H54 (cell line): ENCODE measurements at regions not wholly inside any gene's neighbourhood (a gene's known extent, or its start where the extent isn't known, plus 50 kb on each side); places are given as distances from the start of the nearest gene placed in this dataset.

Source experiments
- DNase-seq: peaks from one replicate; pipeline ENCODE4 v3.0.0; 2011; ENCODE audit warnings: low spot score, mixed read lengths; ENCODE audit not compliant: insufficient read length
- FAIRE-seq: peaks from 3 replicates; lab custom pipeline; 2011; peaks lifted over from hg19 to GRCh38; lab: Jason Lieb, UNC
- POLR2A ChIP-seq: IDR thresholded peaks from 2 replicates; pipeline ENCODE4 v1.6.1; 2011; ENCODE audit warnings: low read depth, mild to moderate bottlenecking, low read length

GRCh38 chr10:6738112-6738768 lies 158.2 kb upstream of the PRKCQ start:
- FAIRE-seq (no peak), DNase-seq (no peak)
- TF ChIP-seq POLR2A = no peak

DNA sequence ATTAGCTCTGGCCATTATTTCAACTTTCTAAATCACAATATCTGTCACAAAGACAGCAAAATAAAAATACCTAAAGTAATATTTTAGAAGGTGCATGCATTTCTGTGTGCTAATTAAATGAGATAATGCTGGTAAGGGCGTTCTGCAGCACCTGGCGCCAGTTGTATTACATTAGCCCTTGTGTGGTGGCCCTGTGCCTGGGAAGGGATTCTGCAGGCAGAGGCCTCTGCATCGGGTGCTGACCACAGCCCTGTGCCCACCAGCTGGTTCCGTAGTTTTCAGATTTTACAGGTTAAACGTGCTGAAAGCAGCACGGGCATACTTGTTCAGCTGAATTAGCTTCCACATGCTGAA lies 157.7 kb upstream of the PRKCQ start:
- FAIRE-seq (no peak), DNase-seq (no peak)
- no peak for TF ChIP-seq POLR2A

- no peak for TF ChIP-seq POLR2A
- DNase-seq (peak; percentile 53), FAIRE-seq (peak; percentile 20)
Measured at GRCh38 chr10:6737080-6737641, 157.1 kb upstream of the PRKCQ start.

DNA sequence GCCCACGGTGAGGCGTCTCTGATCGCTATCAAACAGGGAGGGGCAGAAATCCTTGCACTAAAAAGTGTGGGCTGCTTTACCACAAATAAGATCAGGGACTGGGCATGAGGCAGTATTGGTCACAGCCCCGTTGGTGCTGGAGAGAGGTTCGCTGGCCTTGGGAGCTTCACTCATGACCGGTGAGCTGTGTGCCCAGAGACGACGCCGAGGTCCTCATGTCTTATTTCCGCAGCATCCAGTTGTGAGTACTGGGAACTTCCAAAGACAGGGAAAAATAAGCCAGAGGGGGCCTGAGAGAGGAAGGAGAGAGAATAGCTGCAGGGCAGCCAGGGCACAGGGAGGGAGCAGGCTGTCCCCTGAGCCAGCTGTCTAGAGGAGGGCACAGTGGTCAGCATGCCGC lies 154.2 kb upstream of the PRKCQ start:
- TF ChIP-seq POLR2A = no peak
- FAIRE-seq (no peak), DNase-seq (no peak)

DNA sequence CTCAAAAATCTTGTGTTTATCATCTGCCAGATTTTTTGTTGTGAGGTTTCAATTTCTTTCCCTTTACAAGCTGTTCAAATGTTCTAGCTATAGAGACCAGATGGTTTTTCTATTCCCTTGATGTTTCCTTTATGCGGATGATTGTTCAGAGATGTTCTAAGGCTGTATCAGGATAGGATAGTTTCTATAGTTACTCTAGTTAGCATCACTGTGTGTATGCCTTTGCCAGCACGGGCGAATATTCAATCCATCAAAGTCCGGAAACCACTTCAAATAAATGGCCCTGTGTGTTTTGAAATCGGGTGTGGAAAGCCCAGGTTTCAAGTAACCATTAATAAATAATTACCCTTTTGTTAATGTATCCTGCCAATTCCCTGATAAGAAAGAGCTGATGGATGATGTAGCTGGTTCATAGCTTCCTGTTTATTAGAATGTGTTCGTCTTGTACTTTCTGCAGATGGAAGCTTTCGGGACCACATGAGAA lies 149.8 kb upstream of the PRKCQ start:
- FAIRE-seq = no peak
- no peak for TF ChIP-seq POLR2A
- DNase-seq = no peak

- DNase-seq (peak; percentile 32), FAIRE-seq (peak; percentile 52)
- no peak for TF ChIP-seq POLR2A
Measured at GRCh38 chr10:6729071-6729774, 149.1 kb upstream of the PRKCQ start.

DNA sequence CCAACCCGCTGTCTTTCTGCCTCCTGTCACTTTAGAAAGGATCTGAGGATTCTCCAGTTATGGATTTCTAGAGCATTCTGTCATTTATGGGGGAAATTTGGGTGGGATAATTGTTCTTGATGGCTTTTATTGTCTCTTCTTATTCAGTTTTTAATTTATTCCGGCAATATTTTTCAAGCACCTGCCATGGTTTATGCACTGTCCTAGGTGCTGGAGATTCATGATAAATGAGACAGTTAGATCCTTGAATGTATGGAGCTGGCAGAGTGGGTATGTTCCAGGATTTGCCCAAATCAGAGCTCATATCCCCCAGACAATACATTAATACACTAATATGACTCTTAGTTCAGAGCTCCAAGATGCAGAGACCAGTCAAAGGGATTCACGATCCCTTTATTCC lies 146.8 kb upstream of the PRKCQ start:
- no peak for DNase-seq
- TF ChIP-seq POLR2A = no peak
- no peak for FAIRE-seq

GRCh38 chr10:6722616-6723004 lies 142.5 kb upstream of the PRKCQ start:
- FAIRE-seq (no peak), DNase-seq (no peak)

GRCh38 chr10:6721964-6722615 lies 142.0 kb upstream of the PRKCQ start:
- no peak for DNase-seq
- FAIRE-seq = no peak

More at GRCh38 chr10:6722616-6723004, 142.5 kb upstream of the PRKCQ start:
- TF ChIP-seq POLR2A = no peak

DNA sequence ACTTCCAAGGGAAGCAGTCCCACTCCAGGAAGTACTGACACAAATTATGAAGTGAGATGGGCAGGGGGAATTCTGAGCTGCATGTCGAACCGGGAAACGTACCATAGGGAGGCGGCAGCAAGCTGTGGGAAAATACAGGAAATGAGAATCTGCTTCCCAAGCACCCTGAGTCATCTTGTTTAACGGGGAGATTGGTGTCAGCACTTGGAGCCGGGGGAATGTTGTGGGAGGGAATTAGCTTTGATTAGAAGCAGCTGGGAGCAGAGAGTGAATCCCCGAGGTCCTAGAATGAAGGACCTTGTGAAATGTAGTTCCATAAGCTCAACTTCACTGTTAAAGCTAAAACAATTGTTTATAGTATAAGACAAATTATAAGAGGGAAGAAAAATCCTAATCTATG lies 141.4 kb upstream of the PRKCQ start:
- no peak for FAIRE-seq

More at GRCh38 chr10:6721964-6722615, 142.0 kb upstream of the PRKCQ start:
- no peak for TF ChIP-seq POLR2A

DNA sequence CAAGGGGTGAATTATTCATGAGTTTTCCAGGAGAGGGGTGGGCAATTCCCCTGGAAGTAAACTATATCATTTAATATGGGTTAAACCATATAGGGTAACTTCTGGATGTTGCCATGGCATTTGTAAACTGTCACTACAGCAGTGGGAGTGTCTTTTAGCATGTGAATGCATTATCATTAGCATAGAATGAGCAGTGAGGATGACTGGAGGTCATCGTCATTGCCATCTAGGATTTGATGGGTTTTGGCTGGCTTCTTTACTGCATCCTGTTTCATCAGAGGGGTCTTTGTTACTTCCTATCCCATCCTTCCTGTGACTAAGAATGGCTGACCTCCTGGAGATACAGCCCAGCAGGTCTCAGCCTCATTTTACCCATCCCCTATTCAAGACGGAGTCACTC lies 139.5 kb upstream of the PRKCQ start:
- no peak for TF ChIP-seq POLR2A
- DNase-seq (no peak), FAIRE-seq (no peak)

More for the DNA sequence above, 141.4 kb upstream of the PRKCQ start:
- no peak for TF ChIP-seq POLR2A
- peak; percentile 37 for DNase-seq

GRCh38 chr10:6718550-6718949 lies 138.5 kb upstream of the PRKCQ start:
- no peak for TF ChIP-seq POLR2A
- DNase-seq (no peak), FAIRE-seq (no peak)

DNA sequence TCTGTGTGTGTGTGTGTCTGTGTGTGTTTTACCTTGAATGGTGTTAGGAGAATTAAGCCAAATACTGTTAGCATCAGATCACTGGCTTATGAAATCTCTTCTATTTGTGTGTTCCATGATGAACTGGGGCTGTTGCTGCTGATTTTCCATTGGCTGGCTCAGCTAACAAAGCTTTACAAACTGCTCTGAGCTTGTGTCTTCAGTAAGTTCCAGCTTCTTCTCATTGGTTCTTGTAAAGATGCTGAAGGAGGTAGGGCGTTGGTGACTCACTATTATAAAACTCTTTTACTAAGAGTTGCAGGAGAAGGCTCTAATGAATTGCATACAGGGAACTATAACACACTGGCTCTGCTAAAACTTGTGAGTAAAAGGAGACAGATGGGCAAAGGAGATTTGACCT lies 136.4 kb upstream of the PRKCQ start:
- DNase-seq (no peak), FAIRE-seq (no peak)
- TF ChIP-seq POLR2A = no peak

DNA sequence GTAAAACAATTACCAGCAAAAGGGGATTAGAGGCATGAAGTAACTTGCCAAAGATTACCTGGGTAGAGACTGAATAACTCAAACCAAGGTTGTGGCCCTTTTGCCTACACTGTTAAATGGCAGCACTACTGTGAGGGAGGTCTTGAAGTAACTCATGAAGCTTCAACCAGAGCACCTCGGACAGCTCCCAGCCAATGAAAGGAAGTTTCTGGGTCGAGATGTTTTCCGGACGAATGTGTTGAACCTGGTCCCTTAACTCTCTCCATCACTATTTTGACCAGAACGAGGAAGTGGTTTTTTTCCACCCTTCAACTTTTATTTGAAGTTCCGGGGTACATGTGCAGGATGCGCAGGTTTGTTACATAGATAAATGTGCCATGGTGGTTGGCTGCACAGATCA lies 133.6 kb upstream of the PRKCQ start:
- DNase-seq (no peak), FAIRE-seq (no peak)
- no peak for TF ChIP-seq POLR2A

GRCh38 chr10:6713120-6713519 lies 133.0 kb upstream of the PRKCQ start:
- TF ChIP-seq POLR2A = no peak
- DNase-seq (no peak), FAIRE-seq (no peak)
